ENCODE measurements at regions not wholly inside any gene's neighbourhood (a gene's known extent, or its start where the extent isn't known, plus 50 kb on each side); places are given as distances from the start of the nearest gene placed in this dataset.

DNA sequence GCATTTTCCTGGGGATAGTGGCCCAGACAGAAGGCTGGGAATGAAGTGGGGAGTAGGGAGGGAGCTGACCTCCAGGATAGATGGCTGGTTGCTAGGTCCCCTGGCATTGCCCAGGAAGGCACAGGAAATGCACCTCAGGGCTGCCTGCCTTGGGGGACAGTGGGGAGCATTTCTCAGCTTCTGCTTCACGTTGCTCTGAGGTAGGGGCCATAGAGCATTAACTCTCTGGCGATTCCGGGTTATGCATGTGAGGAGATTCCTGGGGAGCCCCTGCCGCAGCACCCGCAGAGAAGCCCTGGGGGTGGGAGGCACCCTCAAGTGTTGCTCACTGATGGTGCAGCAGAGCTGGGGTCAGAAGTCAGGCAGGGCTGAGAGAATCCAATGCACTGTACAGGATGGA is 256.5 kb downstream of the CYP26B1 start (continued):
- TF ChIP-seq GTF2F1 (IDR thresholded peaks at IDR 0.05; ENCODE audit: borderline replicate concordance, low read depth, low read length), result no peak
- TF ChIP-seq KDM1A (IDR thresholded peaks at IDR 0.05; ENCODE audit: borderline replicate concordance, low read length), result no peak
- TF ChIP-seq, protein P1, sequence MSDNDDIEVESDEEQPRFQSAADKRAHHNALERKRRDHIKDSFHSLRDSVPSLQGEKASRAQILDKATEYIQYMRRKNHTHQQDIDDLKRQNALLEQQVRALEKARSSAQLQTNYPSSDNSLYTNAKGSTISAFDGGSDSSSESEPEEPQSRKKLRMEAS (IDR thresholded peaks at IDR 0.05), result no peak
- TF ChIP-seq CHD2 (IDR thresholded peaks at IDR 0.05; ENCODE audit: low read length), result no peak
- no peak for TF ChIP-seq ASH2L (IDR thresholded peaks at IDR 0.05; ENCODE audit: low read length)
- no peak for TF ChIP-seq BACH1 (IDR thresholded peaks at IDR 0.05; ENCODE audit: low read length)
